Fibroblast of mammary gland (primary cell): ENCODE measurements at regions not wholly inside any gene's neighbourhood (a gene's known extent, or its start where the extent isn't known, plus 50 kb on each side); places are given as distances from the start of the nearest gene placed in this dataset.

Source experiments
- DNase-seq: peaks from one replicate; pipeline ENCODE4 v3.0.0-alpha.2; 2010; ENCODE audit warnings: low read depth
- H3K4me3 ChIP-seq: 2 replicates; pipeline ENCODE4 v1.5.1; 2011; ENCODE audit warnings: low read depth, mild to moderate bottlenecking, low read length, moderate library complexity; ENCODE audit not compliant: control insufficient read depth
- TF ChIP-seq, protein P1 (sequence below): conservative IDR thresholded peaks from 2 replicates; pipeline ENCODE4 v1.5.1; 2011; ENCODE audit warnings: low read depth, low read length, inconsistent platforms; ENCODE audit not compliant: control insufficient read depth, insufficient read depth

DNA sequence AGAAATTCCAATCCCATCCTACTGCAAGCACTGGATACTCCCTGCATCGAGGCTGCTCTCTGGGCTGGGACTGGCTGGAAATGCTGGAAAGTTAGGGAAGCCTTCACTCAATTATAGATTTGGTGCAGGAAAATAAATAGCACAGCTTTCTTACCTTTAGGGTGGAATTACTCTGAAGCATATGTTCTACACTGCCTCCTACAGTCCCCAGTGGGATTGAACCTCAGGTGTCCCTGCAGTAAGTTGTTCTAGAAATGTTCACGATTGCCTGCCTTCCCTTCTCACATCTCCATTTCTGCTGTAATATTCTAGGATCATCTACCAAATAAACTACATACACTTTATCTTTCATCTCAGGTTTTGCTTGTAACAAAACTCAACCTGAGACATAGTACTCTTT lies 536.7 kb upstream of the LMCD1 start:
- TF ChIP-seq, protein P1, sequence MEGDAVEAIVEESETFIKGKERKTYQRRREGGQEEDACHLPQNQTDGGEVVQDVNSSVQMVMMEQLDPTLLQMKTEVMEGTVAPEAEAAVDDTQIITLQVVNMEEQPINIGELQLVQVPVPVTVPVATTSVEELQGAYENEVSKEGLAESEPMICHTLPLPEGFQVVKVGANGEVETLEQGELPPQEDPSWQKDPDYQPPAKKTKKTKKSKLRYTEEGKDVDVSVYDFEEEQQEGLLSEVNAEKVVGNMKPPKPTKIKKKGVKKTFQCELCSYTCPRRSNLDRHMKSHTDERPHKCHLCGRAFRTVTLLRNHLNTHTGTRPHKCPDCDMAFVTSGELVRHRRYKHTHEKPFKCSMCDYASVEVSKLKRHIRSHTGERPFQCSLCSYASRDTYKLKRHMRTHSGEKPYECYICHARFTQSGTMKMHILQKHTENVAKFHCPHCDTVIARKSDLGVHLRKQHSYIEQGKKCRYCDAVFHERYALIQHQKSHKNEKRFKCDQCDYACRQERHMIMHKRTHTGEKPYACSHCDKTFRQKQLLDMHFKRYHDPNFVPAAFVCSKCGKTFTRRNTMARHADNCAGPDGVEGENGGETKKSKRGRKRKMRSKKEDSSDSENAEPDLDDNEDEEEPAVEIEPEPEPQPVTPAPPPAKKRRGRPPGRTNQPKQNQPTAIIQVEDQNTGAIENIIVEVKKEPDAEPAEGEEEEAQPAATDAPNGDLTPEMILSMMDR = no peak
- DNase-seq = no peak
- H3K4me3 ChIP-seq = no peak overlapping the region

DNA sequence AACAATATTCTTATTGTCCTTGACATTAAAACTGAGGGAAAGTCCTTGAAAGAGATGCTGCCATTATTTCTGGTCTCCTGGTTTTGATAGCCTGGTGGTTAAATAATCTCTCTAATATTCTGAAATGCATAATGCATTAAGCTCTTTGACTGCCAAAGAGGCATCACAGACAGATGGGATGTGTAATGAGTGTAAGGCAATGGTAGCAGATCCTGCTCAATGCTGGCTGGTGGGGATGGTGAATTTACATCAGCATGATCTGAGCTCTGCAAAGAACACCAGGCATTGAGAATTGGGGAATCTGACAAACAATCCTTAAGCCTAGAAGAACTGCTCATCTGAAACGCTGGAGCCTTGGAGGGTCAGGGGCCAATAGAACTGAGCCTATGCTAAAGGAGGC lies 528.6 kb upstream of the LMCD1 start:
- DNase-seq = no peak
- TF ChIP-seq, protein P1 = no peak
- no peak overlapping the region for H3K4me3 ChIP-seq

- TF ChIP-seq, protein P1 = no peak
- DNase-seq = peak; percentile 18
- H3K4me3 ChIP-seq = no peak overlapping the region
Measured at GRCh38 chr3:7977245-7978086, 524.2 kb upstream of the LMCD1 start.

DNA sequence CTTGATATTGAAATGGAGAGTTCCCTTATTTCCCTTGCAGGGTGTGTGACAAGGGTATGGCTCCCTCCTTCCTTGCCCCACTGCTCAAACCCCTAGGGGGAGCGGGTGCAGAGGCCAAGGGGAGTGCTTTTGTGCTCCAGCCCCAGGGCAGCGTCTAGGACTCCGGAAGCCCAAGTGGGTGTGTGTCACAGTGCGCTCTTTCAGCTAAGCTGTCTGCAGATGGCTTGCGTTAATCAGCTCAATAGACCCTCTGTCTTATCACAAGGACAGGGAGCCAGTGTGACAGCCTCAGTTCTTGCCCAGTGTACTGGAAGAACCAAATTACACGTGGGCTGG lies 523.6 kb upstream of the LMCD1 start:
- H3K4me3 ChIP-seq = no peak overlapping the region
- DNase-seq = no peak
- TF ChIP-seq, protein P1 = no peak

DNA sequence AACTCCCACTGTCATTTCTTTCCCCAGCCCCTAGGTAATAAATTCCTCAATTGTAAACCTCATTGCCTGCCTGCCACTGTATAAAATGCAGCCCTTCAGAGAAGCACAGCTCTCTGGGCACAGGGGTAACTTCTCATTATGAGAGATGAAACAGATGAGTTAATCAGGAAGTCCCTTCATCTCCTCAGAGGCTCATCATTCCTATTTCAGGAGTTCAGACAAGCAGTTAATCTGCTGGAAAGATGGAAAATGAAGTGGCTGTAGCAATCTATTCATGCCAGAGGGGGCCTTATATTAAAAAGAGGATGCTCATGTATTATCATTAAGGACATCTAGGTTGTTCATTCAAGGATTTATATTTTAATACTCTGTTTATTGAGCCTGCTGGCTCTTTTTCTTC lies 519.5 kb upstream of the LMCD1 start:
- TF ChIP-seq, protein P1 = no peak
- DNase-seq = no peak
- H3K4me3 ChIP-seq = no peak overlapping the region

DNA sequence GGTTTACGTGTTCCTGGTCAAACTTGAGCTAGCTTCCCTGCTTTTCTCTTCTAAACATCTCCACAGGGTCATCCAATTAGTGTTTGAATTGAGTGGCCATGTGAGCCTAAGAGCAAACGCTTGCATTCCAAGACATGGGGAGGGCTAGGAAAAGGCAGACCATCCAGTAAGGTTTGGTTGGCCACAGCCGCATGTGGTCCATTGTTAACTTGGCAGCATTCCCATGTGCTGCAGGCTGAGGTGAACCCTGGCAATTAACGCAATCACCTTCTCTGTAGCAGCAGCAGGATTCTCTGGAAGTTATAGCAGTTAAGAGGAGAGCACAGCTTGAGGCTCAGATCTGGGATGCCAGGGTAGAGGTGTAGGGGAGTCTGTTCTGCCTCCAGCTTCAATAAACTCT lies 502.2 kb upstream of the LMCD1 start:
- TF ChIP-seq, protein P1 = no peak
- H3K4me3 ChIP-seq = no peak overlapping the region
- DNase-seq = no peak

- TF ChIP-seq, protein P1 = no peak
- DNase-seq = no peak
- H3K4me3 ChIP-seq = no peak overlapping the region
Measured at GRCh38 chr3:8001307-8001706, 500.3 kb upstream of the LMCD1 start.
